HUDEP-2 (cell line): ENCODE measurements at regions not wholly inside any gene's neighbourhood (a gene's known extent, or its start where the extent isn't known, plus 50 kb on each side); places are given as distances from the start of the nearest gene placed in this dataset.
"Not testable (repeated sequence)": the region's sequence is repeated elsewhere in the genome, so short reads cannot be mapped to it uniquely, and the experiment has no call there.

Source experiments
- DNase-seq, 76 experiments: peaks; one replicate each; lab custom pipeline; 2025; ENCODE audit not compliant: unreplicated experiment in 76 of 76; lab: John Stamatoyannopoulos, UW

- no peak for DNase-seq
Observed at GRCh38 chr7:97373736-97374135, 256.2 kb downstream of the SDHAF3 start.

- no peak for DNase-seq
Observed at GRCh38 chr7:97377713-97378112, 260.2 kb downstream of the SDHAF3 start.

GRCh38 chr7:97381815-97382554, 264.5 kb downstream of the SDHAF3 start:
- DNase-seq, result no peak

GRCh38 chr7:97390052-97390451, 272.6 kb downstream of the SDHAF3 start:
- no peak for DNase-seq

GRCh38 chr7:97390915-97391593, 273.6 kb downstream of the SDHAF3 start:
- no peak for DNase-seq

- DNase-seq, result no peak
Observed at GRCh38 chr7:97401398-97401797, 283.9 kb downstream of the SDHAF3 start.

GRCh38 chr7:97405835-97406234, 288.3 kb downstream of the SDHAF3 start:
- no peak for DNase-seq

GRCh38 chr7:97407106-97407505, 289.6 kb downstream of the SDHAF3 start:
- no peak for DNase-seq

GRCh38 chr7:97409346-97409745, 291.8 kb downstream of the SDHAF3 start:
- no peak for DNase-seq

GRCh38 chr7:97418312-97418711, 300.8 kb downstream of the SDHAF3 start:
- peak in 21 of 76 experiments; percentile 0 to 33 (median 3) for DNase-seq

- DNase-seq, result no peak
Observed at GRCh38 chr7:97419898-97420297, 302.4 kb downstream of the SDHAF3 start.

GRCh38 chr7:97421307-97421930, 303.9 kb downstream of the SDHAF3 start:
- DNase-seq, result no peak

- DNase-seq, result no peak
Observed at GRCh38 chr7:97422046-97422445, 304.5 kb downstream of the SDHAF3 start.

- no peak for DNase-seq
Observed at GRCh38 chr7:97430006-97430405, 301.9 kb upstream of the TAC1 start.

- DNase-seq, result no peak
Observed at GRCh38 chr7:97439637-97440214, 292.2 kb upstream of the TAC1 start.

GRCh38 chr7:97446361-97446760, 285.5 kb upstream of the TAC1 start:
- DNase-seq, result no peak

GRCh38 chr7:97449448-97449847, 282.4 kb upstream of the TAC1 start:
- DNase-seq, result not testable (repeated sequence)

- DNase-seq, result no peak
Observed at GRCh38 chr7:97450516-97450915, 281.4 kb upstream of the TAC1 start.

- no peak for DNase-seq
Observed at GRCh38 chr7:97454636-97455035, 277.2 kb upstream of the TAC1 start.

GRCh38 chr7:97457054-97457453, 274.8 kb upstream of the TAC1 start:
- no peak for DNase-seq

- peak in 15 of 76 experiments; percentile 0 to 68 (median 3) for DNase-seq
Observed at GRCh38 chr7:97460433-97460832, 271.5 kb upstream of the TAC1 start.
